WERI-Rb-1 (cell line): ENCODE measurements at regions not wholly inside any gene's neighbourhood (a gene's known extent, or its start where the extent isn't known, plus 50 kb on each side); places are given as distances from the start of the nearest gene placed in this dataset.
A peak's percentile ranks its signal among the peaks of the same experiment; 100 is the strongest.

Experiments
- DNase-seq: peaks from one replicate; pipeline ENCODE4 v3.0.0-alpha.2; 2020
- H3K27ac ChIP-seq: fragments of 250-450 bp; sonication (Bioruptor Pico); 2 replicates; pipeline ENCODE4 v1.5.1; 2020; ENCODE audit warnings: mild to moderate bottlenecking, moderate library complexity
- H3K27me3 ChIP-seq: fragments of 250-450 bp; sonication (Bioruptor Pico); 2 replicates; pipeline ENCODE4 v1.5.1; 2021; ENCODE audit warnings: mild to moderate bottlenecking, low read depth, moderate library complexity; ENCODE audit not compliant: insufficient read depth, severe bottlenecking
- H3K36me3 ChIP-seq: fragments of 250-450 bp; sonication (Bioruptor Pico); 2 replicates; pipeline ENCODE4 v1.5.1; 2020; ENCODE audit warnings: mild to moderate bottlenecking, moderate library complexity
- H3K4me3 ChIP-seq: 2 replicates; pipeline ENCODE4 v1.5.1; 2011; ENCODE audit warnings: low read depth, mild to moderate bottlenecking, control low read depth, low read length
- H3K9me3 ChIP-seq: fragments of 250-450 bp; sonication (Bioruptor Pico); 2 replicates; pipeline ENCODE4 v1.5.1; 2021; ENCODE audit warnings: mild to moderate bottlenecking, moderate library complexity; ENCODE audit not compliant: severe bottlenecking
- CTCF ChIP-seq: IDR thresholded peaks from 2 replicates; pipeline ENCODE4 v1.5.1; 2011; ENCODE audit warnings: low read depth, mild to moderate bottlenecking, control low read depth, inconsistent platforms, low read length

DNA sequence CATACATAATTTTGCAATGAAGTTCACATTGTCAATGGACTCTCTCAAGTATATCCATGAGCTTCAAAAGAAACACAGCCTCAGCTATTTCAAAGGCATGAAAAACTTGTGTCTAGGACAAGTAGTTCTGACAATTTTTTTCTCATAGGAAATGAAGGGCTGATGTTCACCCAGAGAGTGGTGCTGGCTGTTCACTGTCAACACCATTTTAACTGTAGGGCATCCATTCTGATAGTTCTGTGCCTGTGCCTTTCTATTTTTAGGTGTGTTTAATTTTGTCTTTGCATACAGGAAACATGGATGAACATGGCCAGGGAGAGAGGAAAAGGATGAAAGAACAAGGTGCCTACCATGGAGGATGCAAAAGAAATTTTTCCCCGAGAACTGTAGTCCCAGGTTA is 135.3 kb upstream of the MAP9 start:
- DNase-seq: no peak
- Histone ChIP-seq H3K27me3 (no peaks in the 10 kb centered on the region), H3K4me3 (no peak overlapping the region), H3K9me3 (no peaks in the 10 kb centered on the region), H3K27ac (no peak overlapping the region), H3K36me3 (no peaks in the 10 kb centered on the region)
- TF ChIP-seq CTCF: no peak

GRCh38 chr4:155510771-155511170 is 134.0 kb upstream of the MAP9 start:
- H3K4me3 ChIP-seq: no peak overlapping the region
- no peaks in the 10 kb centered on the region for H3K9me3 ChIP-seq
- no peak overlapping the region for H3K27ac ChIP-seq
- TF ChIP-seq CTCF: no peak
- DNase-seq: no peak
- H3K27me3 ChIP-seq: no peaks in the 10 kb centered on the region
- no peaks in the 10 kb centered on the region for H3K36me3 ChIP-seq

GRCh38 chr4:155509555-155509954 is 132.8 kb upstream of the MAP9 start:
- no peak overlapping the region for H3K4me3 ChIP-seq
- DNase-seq: no peak
- H3K27me3 ChIP-seq: no peaks in the 10 kb centered on the region
- H3K36me3 ChIP-seq: no peaks in the 10 kb centered on the region
- H3K9me3 ChIP-seq: no peaks in the 10 kb centered on the region
- H3K27ac ChIP-seq: no peak overlapping the region
- TF ChIP-seq CTCF: no peak

DNA sequence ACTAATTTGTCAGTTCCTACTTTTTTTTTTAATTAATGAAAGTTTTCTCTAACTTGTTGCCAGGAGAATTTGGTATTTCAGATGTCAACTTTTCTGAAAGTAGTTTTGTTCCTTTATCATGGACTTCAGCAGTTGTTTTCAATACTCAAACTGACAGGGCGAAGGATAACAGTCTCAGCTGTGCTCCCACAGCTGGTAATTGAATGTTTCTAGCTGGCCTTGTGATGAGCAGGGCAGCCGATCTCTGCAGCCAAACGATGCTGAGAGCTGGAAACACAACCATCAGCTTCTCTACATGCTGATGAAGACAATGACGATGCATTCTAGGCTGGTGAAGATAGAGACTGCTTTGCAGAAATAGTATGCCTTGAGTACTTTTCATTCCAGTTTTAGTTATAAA is 130.0 kb upstream of the MAP9 start:
- TF ChIP-seq CTCF: no peak
- no peaks in the 10 kb centered on the region for H3K27me3 ChIP-seq
- DNase-seq: no peak
- H3K36me3 ChIP-seq: no peaks in the 10 kb centered on the region
- no peaks in the 10 kb centered on the region for H3K9me3 ChIP-seq
- no peak overlapping the region for H3K27ac ChIP-seq
- no peak overlapping the region for H3K4me3 ChIP-seq

DNA sequence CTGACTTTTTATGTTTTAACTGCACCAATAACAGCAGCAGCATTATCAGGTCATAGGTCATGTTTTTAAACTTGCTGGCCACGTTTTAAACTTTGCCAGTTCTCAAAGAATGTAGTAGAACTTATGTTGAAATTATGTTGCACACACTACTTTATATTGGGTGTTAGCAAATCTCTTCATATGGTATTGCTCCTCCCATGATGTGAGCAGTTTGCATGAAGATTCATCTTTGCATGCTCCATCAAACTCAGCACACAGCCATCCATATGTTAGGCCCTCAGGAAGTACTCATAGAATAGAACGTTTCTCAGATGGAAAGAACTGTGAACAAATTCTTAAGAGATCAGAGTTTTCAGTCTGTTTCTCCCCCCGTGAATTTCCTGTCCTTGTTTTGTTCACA is 128.6 kb upstream of the MAP9 start:
- no peak for TF ChIP-seq CTCF
- Histone ChIP-seq H3K9me3 (no peaks in the 10 kb centered on the region), H3K4me3 (no peak overlapping the region), H3K27ac (no peak overlapping the region), H3K36me3 (no peaks in the 10 kb centered on the region), H3K27me3 (no peaks in the 10 kb centered on the region)
- DNase-seq: no peak

GRCh38 chr4:155497306-155497705 is 120.5 kb upstream of the MAP9 start:
- H3K36me3 ChIP-seq: no peaks in the 10 kb centered on the region
- peak; percentile 29 for TF ChIP-seq CTCF
- no peaks in the 10 kb centered on the region for H3K9me3 ChIP-seq
- no peaks in the 10 kb centered on the region for H3K27me3 ChIP-seq
- DNase-seq: no peak
- no peak overlapping the region for H3K4me3 ChIP-seq
- no peak overlapping the region for H3K27ac ChIP-seq
